ENCODE measurements at regions not wholly inside any gene's neighbourhood (a gene's known extent, or its start where the extent isn't known, plus 50 kb on each side); places are given as distances from the start of the nearest gene placed in this dataset.
"Not testable (repeated sequence)": the region's sequence is repeated elsewhere in the genome, so short reads cannot be mapped to it uniquely, and the experiment has no call there.

GRCh38 chr5:138702166-138703077 is 50.8 kb upstream of the CTNNA1 start:
- no peak for DNase-seq

- DNase-seq = no peak
Observed at GRCh38 chr5:138701678-138702077, 51.5 kb upstream of the CTNNA1 start.

- no peak for DNase-seq
Observed at GRCh38 chr5:138700581-138701362, 52.5 kb upstream of the CTNNA1 start.

DNA sequence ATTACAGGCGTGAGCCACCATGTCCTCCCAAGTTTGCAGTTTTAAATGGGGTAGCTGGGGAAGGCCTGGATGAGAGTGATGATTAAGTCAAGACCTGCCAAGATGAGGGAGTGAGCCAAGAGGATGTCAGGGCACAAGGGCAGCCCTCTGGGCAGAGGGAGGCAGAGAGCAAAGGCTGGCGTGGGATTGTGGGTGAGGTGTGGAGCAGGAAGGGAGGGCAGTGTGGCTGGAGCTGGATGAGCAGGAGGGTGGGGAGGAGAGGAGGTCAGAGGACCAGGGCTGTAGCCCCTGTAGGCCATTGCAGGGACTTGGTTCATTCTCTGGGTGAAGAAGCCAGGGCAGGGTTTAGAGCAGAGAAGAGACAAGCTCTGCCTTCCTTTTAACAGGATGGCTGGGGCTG is 53.7 kb upstream of the CTNNA1 start:
- no peak for DNase-seq

- DNase-seq = no peak
Observed at GRCh38 chr5:138698713-138699112, 54.5 kb upstream of the CTNNA1 start.

DNA sequence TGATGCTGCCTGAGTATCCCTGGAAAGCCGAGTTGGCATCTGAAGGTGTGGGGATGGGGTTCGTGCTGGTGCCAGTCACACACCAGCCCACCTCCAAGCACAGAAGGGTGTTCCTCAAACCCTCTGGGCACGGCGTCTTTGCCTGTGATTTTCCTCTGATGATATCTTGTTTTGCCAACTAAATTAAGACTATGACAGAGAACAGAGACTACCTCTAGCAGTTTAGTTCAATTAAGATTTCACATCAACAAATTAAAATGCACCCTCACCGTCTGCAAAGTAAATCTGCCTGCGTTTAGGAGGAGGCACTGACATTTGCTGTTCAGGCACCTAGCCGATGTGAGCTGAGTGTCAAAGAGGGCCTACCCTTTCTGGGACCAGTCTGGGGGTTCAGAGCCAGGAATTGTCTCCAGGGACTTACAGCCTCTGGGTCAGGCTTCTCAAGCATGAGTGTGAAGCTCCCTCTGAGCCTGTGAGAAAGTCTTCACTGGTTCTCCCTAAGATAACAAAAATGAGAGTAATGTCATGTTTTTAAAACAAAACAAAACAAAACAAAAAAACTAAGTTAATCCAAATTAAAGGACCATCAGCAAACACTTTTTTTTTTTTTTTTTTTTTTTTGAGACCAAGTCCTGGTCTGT is 55.4 kb upstream of the CTNNA1 start:
- DNase-seq = no peak

DNA sequence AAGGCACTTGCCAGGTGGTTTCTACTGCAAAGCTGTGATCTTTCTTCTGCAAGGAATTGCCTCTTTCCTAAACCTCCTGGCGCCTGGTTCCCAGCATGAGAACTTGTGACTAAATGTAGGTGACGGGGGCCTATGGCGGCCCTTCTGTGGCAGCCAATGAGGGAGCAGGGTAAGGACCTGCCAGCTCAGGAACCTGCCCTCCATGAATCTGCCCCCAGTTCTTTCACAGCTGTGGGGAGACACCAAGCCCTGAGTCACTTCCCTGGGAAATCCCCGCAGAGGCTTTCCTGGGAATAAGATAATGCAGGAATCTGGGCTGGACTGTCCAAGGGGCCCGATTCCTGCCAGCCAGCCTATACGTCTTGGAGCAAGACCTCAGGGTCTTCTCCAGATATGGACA is 56.7 kb upstream of the CTNNA1 start:
- no peak for DNase-seq

GRCh38 chr5:138695781-138696180 is 57.4 kb upstream of the CTNNA1 start:
- no peak for DNase-seq

DNA sequence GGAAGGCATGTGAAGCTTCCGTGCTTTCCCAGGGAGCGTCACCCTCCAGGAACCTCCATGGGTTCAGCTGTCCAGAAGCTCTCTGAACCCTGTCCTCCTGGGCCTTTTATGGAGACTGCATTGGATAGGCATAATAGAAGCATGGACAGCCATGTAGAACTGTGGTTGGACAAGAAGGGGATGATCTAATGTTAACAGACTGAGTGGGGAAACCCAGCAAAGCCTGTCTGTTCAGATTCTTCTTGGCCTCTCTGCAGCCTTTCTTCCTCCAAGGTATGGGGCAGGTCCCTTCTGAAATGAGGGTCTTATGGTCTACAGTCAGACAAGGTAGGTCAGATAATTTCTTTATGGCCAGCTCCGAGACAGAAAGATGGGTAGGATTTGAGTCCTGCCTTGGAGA is 59.1 kb upstream of the CTNNA1 start:
- no peak for DNase-seq

DNA sequence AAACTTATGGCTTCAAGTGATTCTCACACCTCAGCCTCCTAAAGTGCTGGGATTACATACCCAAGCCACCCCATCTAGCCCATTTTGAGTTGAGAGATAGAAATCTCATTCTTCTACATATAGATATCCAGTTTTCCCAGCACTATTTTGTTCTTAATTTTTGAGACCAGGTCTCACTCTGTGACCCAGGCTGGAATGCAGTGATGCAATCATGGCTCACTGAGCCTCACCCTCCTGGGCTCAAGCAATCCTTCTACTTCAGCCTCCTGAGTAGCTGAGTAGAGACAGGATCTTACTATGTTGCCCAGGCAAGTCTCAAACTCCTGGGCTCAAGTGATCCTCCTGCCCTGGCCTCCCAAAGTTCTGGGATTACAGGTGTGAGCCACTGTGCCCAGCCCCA is 60.9 kb upstream of the CTNNA1 start:
- no peak for DNase-seq

DNA sequence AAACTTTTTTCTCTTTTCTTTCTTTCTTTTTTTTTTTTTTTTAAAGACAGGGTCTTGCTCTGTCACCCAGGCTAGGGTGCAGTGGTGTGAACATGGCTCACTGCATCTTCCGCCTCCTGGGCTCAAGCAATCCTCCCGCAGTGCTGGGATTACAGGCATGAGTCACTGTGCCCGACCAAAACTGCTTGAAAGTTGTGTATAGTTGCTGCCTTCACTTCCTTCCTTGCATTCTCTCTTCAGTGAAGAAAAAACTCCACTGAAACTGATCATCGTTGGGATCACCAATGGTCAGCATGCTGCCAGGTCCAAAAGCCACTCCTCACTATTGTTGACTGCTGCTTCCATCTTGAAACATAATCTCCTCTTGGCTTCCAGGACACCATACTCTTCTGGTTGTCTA is 66.6 kb upstream of the CTNNA1 start:
- DNase-seq = no peak

DNA sequence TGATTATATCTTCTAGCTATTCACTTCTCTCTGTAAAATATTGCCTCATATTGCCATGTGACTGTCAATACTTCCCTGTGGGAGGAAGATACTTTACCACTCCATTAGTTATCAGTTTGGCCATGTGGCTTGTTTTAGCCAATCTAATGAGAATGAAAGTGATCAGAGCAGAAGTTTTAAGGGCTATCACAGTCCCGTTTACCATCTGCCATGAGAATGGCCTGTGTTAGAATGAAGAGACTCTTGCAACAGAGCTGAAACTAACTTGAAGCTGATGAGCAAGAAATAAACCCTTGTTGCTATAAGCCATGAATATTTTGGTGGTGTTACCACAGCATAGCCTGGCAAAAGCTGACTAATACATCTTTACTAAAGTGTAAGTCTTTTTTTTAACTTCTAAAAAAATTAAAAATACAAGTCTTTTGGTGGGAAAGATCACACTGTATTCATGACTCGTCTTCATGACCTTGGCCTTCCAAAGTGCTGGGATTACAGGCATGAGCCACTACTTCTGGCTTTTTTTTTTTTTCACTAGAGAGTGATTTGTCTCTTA is 68.0 kb upstream of the CTNNA1 start:
- no peak for DNase-seq

- DNase-seq = not testable (repeated sequence)
Observed at GRCh38 chr5:138682462-138682861, 70.8 kb upstream of the CTNNA1 start.

DNA sequence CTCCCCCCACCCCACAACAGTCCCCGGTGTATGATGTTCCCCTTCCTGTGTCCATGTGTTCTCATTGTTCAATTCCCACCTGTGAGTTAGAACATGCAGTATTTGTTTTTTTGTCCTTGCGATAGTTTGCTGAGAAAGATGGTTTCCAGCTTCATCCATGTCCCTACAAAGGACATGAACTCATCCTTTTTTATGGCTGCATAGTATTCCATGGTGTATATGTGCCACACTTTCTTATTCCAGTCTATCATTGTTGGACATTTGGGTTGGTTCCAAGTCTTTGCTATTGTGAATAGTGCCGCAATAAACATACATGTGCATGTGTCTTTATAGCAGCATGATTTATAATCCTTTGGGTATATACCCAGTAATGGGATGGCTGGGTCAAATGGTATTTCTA is 74.4 kb upstream of the CTNNA1 start:
- DNase-seq = not testable (repeated sequence)

DNA sequence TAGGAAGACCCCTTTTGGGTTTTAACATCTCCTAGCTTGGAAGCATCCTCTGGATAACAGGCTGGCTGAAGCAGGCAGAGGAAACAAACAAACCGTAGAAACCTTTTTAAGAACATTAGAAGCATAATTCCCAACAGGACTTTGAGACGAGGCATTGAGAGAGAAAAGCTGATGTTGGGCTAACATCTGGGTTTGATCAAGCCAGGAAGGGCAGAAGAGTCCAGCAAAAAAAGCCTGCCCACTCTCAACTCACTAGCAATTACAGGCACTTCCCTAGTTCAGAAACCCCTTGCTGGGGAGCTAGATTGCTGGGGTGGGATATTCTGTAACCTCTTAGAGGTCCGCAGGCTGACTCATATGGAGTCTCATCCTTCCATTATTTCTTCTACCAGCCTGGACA is 75.4 kb upstream of the CTNNA1 start:
- DNase-seq = no peak

DNA sequence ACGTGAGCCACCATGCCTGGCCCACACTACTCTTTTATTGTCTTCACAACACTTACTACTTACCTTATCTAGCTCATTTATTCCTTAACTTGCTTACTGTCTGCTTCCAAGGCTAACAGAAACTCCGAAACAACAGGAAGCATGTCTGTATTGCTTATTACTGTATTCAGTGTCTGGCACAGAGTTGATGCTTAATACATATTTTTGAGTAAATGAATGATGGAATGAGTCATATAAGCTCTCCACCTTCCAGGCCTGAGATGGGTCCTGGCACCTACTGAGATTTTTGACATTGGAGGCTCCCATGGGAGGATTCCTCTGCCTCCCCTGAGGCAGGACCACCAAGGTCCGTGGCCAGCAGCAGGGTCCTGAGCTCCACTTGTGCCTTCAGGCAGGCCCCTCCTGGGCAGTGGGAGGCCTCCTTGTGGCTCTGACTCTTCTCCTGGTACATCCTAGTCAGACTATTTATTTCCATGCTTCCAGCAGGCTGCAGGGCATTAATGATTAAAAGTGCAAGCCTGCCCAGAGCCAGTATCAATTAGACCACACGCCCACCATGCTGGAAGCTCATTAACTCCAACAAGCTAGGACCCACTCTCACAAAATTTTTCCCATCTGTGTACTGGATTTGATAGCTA is 76.5 kb upstream of the CTNNA1 start:
- no peak for DNase-seq

DNA sequence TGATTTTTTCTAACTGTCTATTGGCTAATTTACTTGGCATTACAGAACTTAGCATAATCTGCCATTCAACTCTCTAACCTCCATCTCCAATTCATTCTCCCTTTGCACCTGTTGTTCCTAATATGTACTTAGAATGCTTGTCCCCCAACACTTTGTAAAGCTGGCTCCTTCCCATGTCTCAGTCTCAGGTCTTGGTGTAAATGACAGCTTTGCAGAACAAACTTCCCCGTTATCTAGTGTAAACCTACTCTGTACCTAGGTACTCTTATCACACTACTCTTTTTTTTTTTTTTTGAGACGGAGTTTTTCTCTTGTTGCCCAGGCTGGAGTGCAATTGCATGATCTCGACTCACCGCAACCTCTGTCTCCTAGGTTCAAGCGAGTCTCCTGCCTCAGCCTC is 77.2 kb upstream of the CTNNA1 start:
- DNase-seq = no peak

- DNase-seq = peak; percentile 40
Observed at GRCh38 chr5:138668451-138669380, 84.5 kb upstream of the CTNNA1 start.

DNA sequence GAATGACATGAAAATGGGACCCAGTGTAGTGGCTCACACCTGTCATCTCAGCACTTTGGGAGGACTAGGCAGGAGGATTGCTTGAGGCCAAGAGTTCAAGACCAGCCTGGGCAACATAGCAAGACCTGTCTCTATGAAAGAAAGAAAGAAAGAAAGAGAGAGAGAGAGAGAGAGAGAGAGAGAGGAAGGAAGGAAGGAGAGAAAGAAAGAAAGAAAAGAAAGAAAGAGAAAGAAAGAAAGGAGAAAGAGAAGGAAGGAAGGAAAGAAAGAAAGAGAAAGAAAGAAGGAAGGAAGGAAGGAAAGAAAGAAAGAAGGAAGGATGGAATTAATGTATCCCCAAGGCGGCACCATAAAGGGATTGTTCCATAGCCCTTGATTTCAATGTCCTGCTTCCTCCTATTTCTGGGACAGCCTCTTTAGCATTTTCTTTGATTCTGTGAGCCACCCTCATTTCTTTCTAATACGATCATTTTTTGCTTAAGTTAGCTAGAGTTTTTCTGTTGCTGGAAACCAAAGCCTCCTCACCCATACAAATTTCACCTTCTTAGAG is 85.4 kb upstream of the CTNNA1 start:
- not testable (repeated sequence) for DNase-seq

- DNase-seq = no peak
Observed at GRCh38 chr5:138666226-138666742, 86.9 kb upstream of the CTNNA1 start.

DNA sequence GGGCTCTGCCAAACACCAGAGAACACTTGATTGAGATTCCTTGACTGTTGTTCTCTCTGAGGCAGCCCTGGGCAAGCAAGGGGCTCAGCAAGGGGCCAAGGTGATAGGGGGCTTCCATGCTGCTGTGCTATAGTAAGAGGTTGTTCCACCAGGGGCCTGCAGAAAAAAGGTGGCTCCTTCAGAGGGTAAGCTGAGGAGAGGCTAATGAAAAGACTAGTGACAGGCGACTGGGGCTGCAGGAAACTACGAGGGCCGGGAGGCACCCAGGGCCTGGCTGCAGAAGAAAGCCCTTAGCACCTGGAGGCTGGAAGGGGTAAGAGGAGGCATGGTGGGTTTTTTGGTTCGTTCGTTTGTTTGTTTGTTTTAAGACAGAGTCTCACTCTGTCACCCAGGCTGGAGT is 88.0 kb upstream of the CTNNA1 start:
- no peak for DNase-seq
